ENCODE measurements at regions not wholly inside any gene's neighbourhood (a gene's known extent, or its start where the extent isn't known, plus 50 kb on each side); places are given as distances from the start of the nearest gene placed in this dataset.
A peak's percentile ranks its signal among the peaks of the same experiment; 100 is the strongest.

- Histone ChIP-seq H3K27me3 (no peaks in the 10 kb centered on the region), H3K36me3 (no peaks in the 10 kb centered on the region), H3K4me1 (peaks cover under 1 to 30% (median 23%) of the 10 kb centered on the region in 4 donors), H3K4me3 (no peak overlapping the region), H3K9me3 (no peaks in the 10 kb centered on the region), H3K27ac (replicated peaks in 1 of 4) (no peak overlapping the region)
- peak; percentile 57 for DNase-seq (ENCODE audit: extremely low spot score)
- intact Hi-C loops (cut with DNase I): no loop called here
- WGBS: 87% methylated on average over 7 of the region's 7 CpGs
- TF ChIP-seq CTCF (IDR thresholded peaks at IDR 0.05): no peak
- TF ChIP-seq POLR2A (IDR thresholded peaks at IDR 0.05; ENCODE audit: low read depth): no peak
- no peak for TF ChIP-seq POLR2AphosphoS5 (IDR thresholded peaks at IDR 0.05)
- TF ChIP-seq EP300 (IDR thresholded peaks at IDR 0.05): no peak
Measured at GRCh38 chr10:44177610-44178009, 207.3 kb downstream of the CXCL12 start.

GRCh38 chr10:44176311-44176710, 208.6 kb downstream of the CXCL12 start:
- Histone ChIP-seq H3K27me3 (no peaks in the 10 kb centered on the region), H3K4me3 (no peak overlapping the region), H3K4me1 (peaks cover 5 to 34% (median 28%) of the 10 kb centered on the region in 4 donors), H3K9me3 (no peaks in the 10 kb centered on the region), H3K27ac (replicated peaks in 1 of 4) (no peak overlapping the region), H3K36me3 (no peaks in the 10 kb centered on the region)
- no peak for DNase-seq (ENCODE audit: extremely low spot score)
- TF ChIP-seq CTCF (IDR thresholded peaks at IDR 0.05) (no peak), EP300 (IDR thresholded peaks at IDR 0.05) (no peak), POLR2A (IDR thresholded peaks at IDR 0.05; ENCODE audit: low read depth) (no peak), POLR2AphosphoS5 (IDR thresholded peaks at IDR 0.05) (no peak)
- WGBS: 56% methylated on average over 3 of the region's 3 CpGs
- intact Hi-C loops (cut with DNase I): no loop called here

- TF ChIP-seq EP300 (IDR thresholded peaks at IDR 0.05) (no peak), POLR2A (IDR thresholded peaks at IDR 0.05; ENCODE audit: low read depth) (no peak), POLR2AphosphoS5 (IDR thresholded peaks at IDR 0.05) (no peak), CTCF (IDR thresholded peaks at IDR 0.05) (no peak)
- no peaks in the 10 kb centered on the region for H3K27me3 ChIP-seq
- no peak overlapping the region for H3K4me3 ChIP-seq
- no peak overlapping the region for H3K27ac ChIP-seq (replicated peaks in 1 of 4)
- no peak for DNase-seq (ENCODE audit: extremely low spot score)
- no peaks in the 10 kb centered on the region for H3K9me3 ChIP-seq
- H3K4me1 ChIP-seq: peaks cover 5 to 23% (median 19%) of the 10 kb centered on the region in 4 donors
- intact Hi-C loops (cut with DNase I): no loop called here
- no peaks in the 10 kb centered on the region for H3K36me3 ChIP-seq
- WGBS: 55% methylated on average over 4 of the region's 4 CpGs
Measured at GRCh38 chr10:44173608-44173894, 211.3 kb downstream of the CXCL12 start.

GRCh38 chr10:44172883-44173607, 211.9 kb downstream of the CXCL12 start:
- H3K27ac ChIP-seq (replicated peaks in 1 of 4): no peak overlapping the region
- TF ChIP-seq POLR2A (IDR thresholded peaks at IDR 0.05; ENCODE audit: low read depth): no peak
- no peak for TF ChIP-seq POLR2AphosphoS5 (IDR thresholded peaks at IDR 0.05)
- TF ChIP-seq CTCF (IDR thresholded peaks at IDR 0.05): no peak
- TF ChIP-seq EP300 (IDR thresholded peaks at IDR 0.05): no peak
- H3K27me3 ChIP-seq: no peaks in the 10 kb centered on the region
- intact Hi-C loops (cut with DNase I): no loop called here
- DNase-seq (ENCODE audit: extremely low spot score): no peak
- H3K36me3 ChIP-seq: no peaks in the 10 kb centered on the region
- H3K4me1 ChIP-seq: peaks cover 5 to 23% (median 19%) of the 10 kb centered on the region in 4 donors
- H3K9me3 ChIP-seq: no peaks in the 10 kb centered on the region
- H3K4me3 ChIP-seq: no peak overlapping the region
- 22% methylated on average over 2 of the region's 3 CpGs for WGBS

- H3K27me3 ChIP-seq: no peaks in the 10 kb centered on the region
- no peak for DNase-seq (ENCODE audit: extremely low spot score)
- intact Hi-C loops (cut with DNase I): no loop called here
Measured at GRCh38 chr10:44171765-44172164, 213.1 kb downstream of the CXCL12 start.

More at GRCh38 chr10:44171765-44172164, 213.1 kb downstream of the CXCL12 start:
- no peaks in the 10 kb centered on the region for H3K36me3 ChIP-seq
- no peak overlapping the region for H3K27ac ChIP-seq (replicated peaks in 1 of 4)
- no peaks in the 10 kb centered on the region for H3K9me3 ChIP-seq
- no peak overlapping the region for H3K4me3 ChIP-seq
- H3K4me1 ChIP-seq: peaks cover 5 to 23% (median 19%) of the 10 kb centered on the region in 4 donors
- TF ChIP-seq POLR2A (IDR thresholded peaks at IDR 0.05; ENCODE audit: low read depth) (no peak), EP300 (IDR thresholded peaks at IDR 0.05) (no peak), POLR2AphosphoS5 (IDR thresholded peaks at IDR 0.05) (no peak), CTCF (IDR thresholded peaks at IDR 0.05) (no peak)
- 65% methylated on average over 4 of the region's 4 CpGs for WGBS
